ENCODE measurements at regions not wholly inside any gene's neighbourhood (a gene's known extent, or its start where the extent isn't known, plus 50 kb on each side); places are given as distances from the start of the nearest gene placed in this dataset.

- intact Hi-C loops (cut with DNase I) = no loop called here
- H3K4me3 ChIP-seq = no peak overlapping the region
- no peaks in the 10 kb centered on the region for H3K27me3 ChIP-seq
- H3K9me3 ChIP-seq (replicated peaks in 1 of 3) = no peaks in the 10 kb centered on the region
- no peak overlapping the region for H3K27ac ChIP-seq
- H3K36me3 ChIP-seq (replicated peaks in 1 of 2) = no peaks in the 10 kb centered on the region
- H3K4me1 ChIP-seq (replicated peaks in 1 of 2) = no peaks in the 10 kb centered on the region
- DNase-seq = no peak
- TF ChIP-seq CTCF (IDR thresholded peaks at IDR 0.05) = no peak
- no peak for TF ChIP-seq POLR2A (IDR thresholded peaks at IDR 0.05)
Measured at GRCh38 chr4:45006078-45006477, 279.7 kb upstream of the GNPDA2 start.

DNA sequence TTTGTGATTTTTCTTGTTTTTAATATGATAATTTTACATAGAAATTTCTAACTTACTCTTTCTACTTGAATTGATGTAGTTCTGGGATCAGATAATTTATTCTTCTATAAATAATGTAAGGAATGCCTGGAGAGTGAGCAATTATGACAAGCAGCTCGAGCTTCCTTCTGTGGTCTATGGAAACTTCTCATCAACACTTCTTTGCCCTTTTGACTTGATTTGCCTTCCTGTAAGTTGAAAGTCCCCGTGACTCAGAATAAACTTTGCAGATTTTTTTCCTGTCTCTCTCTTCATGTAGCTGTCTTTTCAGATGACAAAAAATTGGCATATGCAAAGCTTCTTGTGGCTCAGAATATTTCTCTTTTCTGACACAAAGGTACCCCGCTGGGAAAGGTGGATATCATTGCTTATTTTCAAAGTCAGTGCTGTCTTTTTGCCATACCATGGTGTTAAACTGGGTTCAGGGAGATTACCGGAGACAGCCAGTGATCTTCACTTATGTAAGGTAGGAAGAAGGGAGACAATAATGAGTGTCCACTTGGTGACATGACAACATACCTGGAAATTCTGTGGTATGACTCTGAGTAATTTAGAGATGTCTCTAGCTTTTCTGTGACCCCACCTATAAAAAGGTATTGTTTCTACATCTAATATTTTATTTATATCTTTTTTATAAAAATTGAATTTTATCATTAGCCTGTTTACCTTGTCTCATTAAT lies 278.6 kb upstream of the GNPDA2 start:
- H3K9me3 ChIP-seq (replicated peaks in 1 of 3) = no peaks in the 10 kb centered on the region
- WGBS, 4 donors = 39 to 45% (median 42%) methylated on average over 4 of the region's 4 CpGs
- H3K27ac ChIP-seq = no peak overlapping the region
- intact Hi-C loops (cut with DNase I) = no loop called here
- H3K4me3 ChIP-seq = no peak overlapping the region
- no peak for TF ChIP-seq POLR2A (IDR thresholded peaks at IDR 0.05)
- DNase-seq = no peak
- H3K27me3 ChIP-seq = no peaks in the 10 kb centered on the region
- H3K36me3 ChIP-seq (replicated peaks in 1 of 2) = no peaks in the 10 kb centered on the region
- no peaks in the 10 kb centered on the region for H3K4me1 ChIP-seq (replicated peaks in 1 of 2)

DNA sequence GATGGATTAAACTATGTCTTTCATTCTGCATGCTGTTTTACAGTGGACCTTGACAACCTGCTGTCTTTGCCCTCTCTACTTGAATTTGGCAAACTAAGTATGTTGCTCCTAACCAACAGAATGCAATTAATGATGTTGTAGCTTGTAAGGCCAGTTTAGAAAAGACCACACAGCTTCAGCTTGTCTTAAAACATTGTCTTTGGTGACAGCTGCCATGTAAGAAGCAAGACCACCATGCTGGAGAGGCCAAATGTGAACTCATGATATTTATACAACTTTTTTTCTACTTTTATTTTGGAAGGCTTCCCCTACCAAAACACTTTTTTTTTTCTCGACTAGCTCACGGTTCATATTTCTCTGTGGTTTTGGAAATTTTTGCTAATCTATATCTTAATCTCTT lies 278.0 kb upstream of the GNPDA2 start:
- no peak overlapping the region for H3K4me3 ChIP-seq
- H3K9me3 ChIP-seq (replicated peaks in 1 of 3) = no peaks in the 10 kb centered on the region
- H3K36me3 ChIP-seq (replicated peaks in 1 of 2) = no peaks in the 10 kb centered on the region
- 55 to 77% (median 64%) methylated on average over 2 of the region's 2 CpGs for WGBS, 4 donors
- TF ChIP-seq POLR2A (IDR thresholded peaks at IDR 0.05) (no peak), CTCF (IDR thresholded peaks at IDR 0.05) (no peak)
- no peaks in the 10 kb centered on the region for H3K27me3 ChIP-seq
- no peak overlapping the region for H3K27ac ChIP-seq
- H3K4me1 ChIP-seq (replicated peaks in 1 of 2) = no peaks in the 10 kb centered on the region
- intact Hi-C loops (cut with DNase I) = no loop called here
- no peak for DNase-seq

DNA sequence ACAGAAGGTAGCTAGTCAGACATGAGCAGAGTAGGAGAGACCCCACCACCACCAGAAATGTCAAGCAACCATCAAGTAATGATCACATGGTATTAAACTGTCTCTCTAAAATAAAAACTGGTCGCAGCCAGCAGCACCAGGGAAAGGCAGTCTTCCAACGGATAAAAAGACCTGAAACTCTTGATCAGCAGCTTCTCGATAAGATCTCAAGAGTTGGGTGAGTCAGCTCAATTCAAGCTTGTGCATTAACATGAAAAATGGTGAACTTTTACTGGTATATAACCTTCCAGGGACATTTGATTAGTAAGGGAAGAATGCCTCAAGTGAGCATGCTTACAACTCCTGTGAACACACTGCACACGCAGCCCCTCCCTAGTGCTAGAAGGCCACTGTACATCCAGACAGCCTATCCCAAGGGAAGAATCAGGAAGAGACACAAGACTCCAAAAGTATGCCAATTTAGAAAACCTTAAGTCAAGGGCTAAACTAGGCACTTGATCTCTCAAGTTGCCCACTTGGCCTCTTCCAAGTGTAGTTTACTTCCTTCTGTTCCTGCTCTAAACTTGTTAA lies 270.0 kb upstream of the GNPDA2 start:
- no peaks in the 10 kb centered on the region for H3K27me3 ChIP-seq
- WGBS, 4 donors = 73 to 80% (median 77%) methylated on average over 4 of the region's 4 CpGs
- H3K27ac ChIP-seq = no peak overlapping the region
- H3K4me3 ChIP-seq = no peak overlapping the region
- no peaks in the 10 kb centered on the region for H3K9me3 ChIP-seq (replicated peaks in 1 of 3)
- H3K36me3 ChIP-seq (replicated peaks in 1 of 2) = no peaks in the 10 kb centered on the region
- intact Hi-C loops (cut with DNase I) = no loop called here
- no peak for DNase-seq
- no peaks in the 10 kb centered on the region for H3K4me1 ChIP-seq (replicated peaks in 1 of 2)
- no peak for TF ChIP-seq POLR2A (IDR thresholded peaks at IDR 0.05)
- no peak for TF ChIP-seq CTCF (IDR thresholded peaks at IDR 0.05)

GRCh38 chr4:44988011-44988410 lies 261.7 kb upstream of the GNPDA2 start:
- Histone ChIP-seq H3K27me3 (no peaks in the 10 kb centered on the region), H3K9me3 (replicated peaks in 1 of 3) (no peaks in the 10 kb centered on the region), H3K27ac (no peak overlapping the region), H3K4me3 (no peak overlapping the region), H3K4me1 (replicated peaks in 1 of 2) (no peaks in the 10 kb centered on the region), H3K36me3 (replicated peaks in 1 of 2) (no peaks in the 10 kb centered on the region)
- 54 to 67% (median 66%) methylated on average over 5 of the region's 5 CpGs for WGBS, 4 donors
- DNase-seq = no peak
- intact Hi-C loops (cut with DNase I) = no loop called here
- TF ChIP-seq CTCF (IDR thresholded peaks at IDR 0.05) (no peak), POLR2A (IDR thresholded peaks at IDR 0.05) (no peak)
